GM18517 (cell line): ENCODE measurements at regions not wholly inside any gene's neighbourhood (a gene's known extent, or its start where the extent isn't known, plus 50 kb on each side); places are given as distances from the start of the nearest gene placed in this dataset.
"Not testable (repeated sequence)": the region's sequence is repeated elsewhere in the genome, so short reads cannot be mapped to it uniquely, and the experiment has no call there.

Experiments
- ATAC-seq: cut with Tn5 transposase; IDR thresholded peaks from one replicate; pipeline ENCODE4 v1.9.1; 2021; ENCODE audit warnings: mild to moderate bottlenecking, moderate library complexity; ENCODE audit not compliant: unreplicated experiment

- ATAC-seq = peak; percentile 96
These were observed 99.1 kb upstream of the NAP1L1 start for GRCh38 chr12:76183459-76184186.

DNA sequence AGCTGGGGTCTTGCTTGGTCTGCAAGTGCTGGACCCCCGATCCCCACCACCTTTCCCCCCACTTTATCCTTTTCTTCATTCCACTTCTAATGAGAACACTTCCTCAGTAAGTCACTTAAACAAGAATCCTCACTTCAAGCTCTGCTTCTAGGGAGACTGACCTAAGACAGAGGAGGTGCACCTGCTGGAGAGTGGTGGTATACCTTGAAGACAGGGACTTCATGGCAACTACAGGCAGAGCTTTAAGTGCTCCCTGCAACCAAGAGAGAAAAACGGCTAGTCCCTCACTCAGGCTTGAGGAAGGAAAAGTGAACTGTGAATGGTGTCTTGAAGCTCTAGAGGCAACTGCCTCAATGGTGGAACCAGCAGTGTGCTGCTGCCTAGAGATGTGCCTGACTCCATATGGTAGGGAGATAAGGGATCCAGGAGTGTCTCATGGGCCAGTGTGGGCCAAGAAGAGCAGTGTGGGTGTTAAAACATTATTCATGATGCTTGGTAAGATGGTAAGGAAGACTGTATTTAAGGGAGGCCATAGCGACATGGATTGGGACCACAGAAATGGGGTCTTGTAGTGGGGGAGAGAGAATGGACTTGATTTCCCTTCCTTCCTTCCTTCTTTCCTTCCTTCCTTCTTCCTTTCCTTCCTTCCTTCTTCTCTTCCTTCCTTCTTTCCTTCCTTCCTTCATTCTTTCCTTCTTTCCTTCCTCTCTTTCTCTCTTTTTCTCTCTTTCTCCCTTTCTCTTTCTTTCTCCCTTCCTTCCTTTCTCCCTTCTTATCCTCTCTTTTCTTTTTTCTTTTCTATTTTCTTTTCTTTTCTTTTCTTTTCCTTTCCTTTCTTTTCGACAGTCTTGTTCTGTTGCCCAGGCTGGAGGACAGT lies 96.2 kb upstream of the NAP1L1 start:
- ATAC-seq = no peak

GRCh38 chr12:76178452-76178851 lies 94.0 kb upstream of the NAP1L1 start:
- ATAC-seq = no peak

DNA sequence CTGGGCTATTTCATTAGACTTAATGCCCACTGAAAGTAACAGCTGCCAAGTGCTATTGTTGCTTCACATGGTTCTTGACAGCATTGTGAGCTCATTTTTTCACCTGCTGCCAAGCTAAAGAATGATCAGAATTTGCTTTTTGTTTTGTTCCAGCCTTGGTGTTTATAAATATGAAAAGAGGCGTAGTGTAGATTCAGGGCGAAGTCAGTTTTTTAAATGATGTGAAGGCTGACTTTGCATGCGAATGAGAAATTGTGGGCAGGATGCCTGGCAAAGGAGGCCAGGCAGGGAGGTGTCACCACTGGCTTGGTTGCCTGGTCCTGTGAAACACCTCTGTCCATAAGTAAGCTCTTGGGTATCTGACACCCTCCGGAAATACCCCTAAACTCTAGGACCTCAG lies 93.3 kb upstream of the NAP1L1 start:
- no peak for ATAC-seq

DNA sequence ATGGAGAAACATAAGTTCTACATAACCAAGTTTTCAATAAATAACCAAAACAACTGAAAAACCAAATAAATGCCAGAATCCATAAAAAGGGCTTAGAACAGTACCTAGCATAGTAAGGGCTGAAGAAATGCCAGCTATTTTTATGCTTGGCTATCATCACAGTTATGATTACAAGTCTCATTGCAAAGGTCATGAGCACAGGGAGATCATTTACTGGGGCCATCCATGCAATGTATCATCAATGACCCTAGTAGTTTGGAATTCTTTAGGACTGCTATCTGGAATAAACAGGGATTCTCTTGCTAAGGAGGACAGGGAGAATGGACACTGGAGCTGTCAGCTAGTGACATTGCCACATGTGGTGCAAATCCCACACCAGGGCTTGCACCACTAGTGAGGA lies 92.5 kb upstream of the NAP1L1 start:
- ATAC-seq = no peak

- ATAC-seq = not testable (repeated sequence)
These were observed 91.5 kb upstream of the NAP1L1 start for GRCh38 chr12:76175946-76176345.

GRCh38 chr12:76173756-76174155 lies 89.3 kb upstream of the NAP1L1 start:
- no peak for ATAC-seq

- ATAC-seq = peak; percentile 97
These were observed 74.2 kb upstream of the NAP1L1 start for GRCh38 chr12:76158518-76159321.

GRCh38 chr12:76156726-76157125 lies 72.2 kb upstream of the NAP1L1 start:
- ATAC-seq = no peak

DNA sequence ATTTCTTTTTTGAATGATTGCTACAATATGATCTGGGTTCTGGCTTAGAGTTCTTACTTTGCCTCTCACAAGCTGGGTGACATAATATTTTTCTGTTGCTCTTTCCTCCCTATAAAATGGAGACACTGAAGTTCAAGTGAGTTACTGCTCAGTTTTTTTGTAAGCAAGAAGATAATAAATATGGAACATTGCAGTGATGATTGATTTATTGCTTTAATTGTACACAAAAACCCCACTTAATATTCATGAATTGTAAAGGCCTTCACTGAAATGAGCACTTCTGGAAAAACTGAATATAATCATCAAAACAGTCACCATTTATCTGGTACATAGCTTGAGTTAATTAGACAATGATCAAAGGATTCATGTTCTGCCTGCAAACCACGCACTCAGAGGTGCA lies 71.8 kb upstream of the NAP1L1 start:
- ATAC-seq = no peak

- ATAC-seq = no peak
These were observed 70.7 kb upstream of the NAP1L1 start for GRCh38 chr12:76155157-76155670.

GRCh38 chr12:76153616-76154015 lies 69.1 kb upstream of the NAP1L1 start:
- no peak for ATAC-seq

DNA sequence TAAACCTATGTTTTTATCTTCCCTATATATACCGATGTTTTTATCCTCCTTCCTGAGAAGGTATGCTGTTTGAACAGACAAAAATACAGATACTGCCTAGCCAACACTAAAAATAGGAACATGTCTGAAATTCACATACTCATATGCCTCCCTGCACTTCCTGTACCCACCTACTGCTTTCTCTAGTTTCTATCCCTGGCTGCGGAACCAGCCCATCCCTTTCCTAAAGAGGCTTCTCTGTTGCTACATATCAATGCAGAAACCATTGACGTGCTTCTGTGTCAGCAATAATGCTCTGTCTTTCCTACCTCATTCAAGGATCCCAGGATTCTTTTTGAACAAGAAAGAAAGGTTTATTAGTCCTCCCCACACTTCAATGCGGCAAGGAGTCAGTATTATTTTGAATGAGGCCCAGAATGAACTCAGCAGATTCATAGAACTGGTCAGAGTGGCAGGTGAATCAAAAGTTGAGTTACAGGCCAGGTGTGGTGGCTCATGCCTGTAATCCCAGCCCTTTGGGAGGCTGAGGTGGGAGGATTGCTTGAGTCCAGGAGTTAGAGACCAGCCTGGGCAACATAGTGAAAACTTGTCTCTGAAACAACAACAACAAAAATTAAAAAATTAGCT lies 67.8 kb upstream of the NAP1L1 start:
- ATAC-seq = peak; percentile 98

DNA sequence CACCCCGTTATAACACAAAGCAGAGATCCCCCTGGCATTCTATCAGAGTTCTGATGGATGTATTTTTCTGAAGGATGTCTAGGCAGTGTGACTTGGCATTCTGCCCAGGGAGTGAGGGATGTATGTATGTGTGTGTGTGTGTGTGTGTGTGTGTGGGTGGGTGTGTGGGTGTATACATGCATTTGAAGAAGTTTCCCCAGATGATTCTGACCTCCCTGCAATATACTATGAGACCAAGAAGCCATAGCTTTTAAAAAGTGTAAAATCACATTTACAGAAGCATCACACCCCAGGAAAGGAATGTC lies 59.7 kb upstream of the NAP1L1 start:
- ATAC-seq = no peak

DNA sequence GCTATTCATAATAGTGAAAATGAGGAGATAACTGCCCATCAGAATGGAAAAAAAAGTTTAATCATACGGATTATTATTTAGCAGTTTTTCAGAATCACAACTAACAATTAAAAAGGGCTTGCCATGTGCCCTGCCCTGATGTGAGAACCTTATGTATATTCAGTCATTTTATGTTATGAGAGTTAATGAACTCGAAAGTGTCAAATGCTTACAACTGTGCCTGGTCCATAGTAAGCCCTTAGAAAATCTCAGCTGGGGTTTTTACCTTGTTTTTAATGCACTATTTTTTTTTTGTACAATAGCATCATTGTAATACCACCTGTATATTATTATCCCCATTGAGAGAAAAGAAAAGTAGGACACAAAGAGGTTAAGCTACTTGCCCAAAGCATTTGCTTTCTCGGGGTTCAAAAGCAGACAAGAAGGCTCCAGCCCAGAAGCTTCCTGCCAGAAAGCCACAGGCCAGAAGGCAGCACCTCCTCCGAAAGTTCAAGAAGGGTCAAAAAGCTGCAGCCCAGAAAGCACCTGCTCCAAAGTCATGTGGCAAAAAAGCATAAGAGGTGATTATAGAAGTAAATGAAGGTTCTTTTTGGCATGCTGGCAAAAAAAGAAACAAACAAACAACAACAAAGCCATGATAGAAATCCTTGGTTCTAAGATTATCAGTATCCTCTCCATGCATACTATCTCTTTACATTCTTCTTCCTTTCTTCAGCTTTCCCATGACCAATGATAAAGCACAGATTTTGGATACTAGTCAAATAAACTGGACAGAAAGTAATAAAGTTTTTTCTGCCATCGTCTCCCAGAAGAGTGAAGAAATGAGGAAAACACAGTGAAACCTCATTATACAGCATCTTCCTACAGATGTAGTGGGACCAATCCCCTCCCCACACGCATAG lies 59.1 kb upstream of the NAP1L1 start:
- peak; percentile 97 for ATAC-seq

- no peak for ATAC-seq
These were observed 57.8 kb upstream of the NAP1L1 start for GRCh38 chr12:76142305-76142704.

DNA sequence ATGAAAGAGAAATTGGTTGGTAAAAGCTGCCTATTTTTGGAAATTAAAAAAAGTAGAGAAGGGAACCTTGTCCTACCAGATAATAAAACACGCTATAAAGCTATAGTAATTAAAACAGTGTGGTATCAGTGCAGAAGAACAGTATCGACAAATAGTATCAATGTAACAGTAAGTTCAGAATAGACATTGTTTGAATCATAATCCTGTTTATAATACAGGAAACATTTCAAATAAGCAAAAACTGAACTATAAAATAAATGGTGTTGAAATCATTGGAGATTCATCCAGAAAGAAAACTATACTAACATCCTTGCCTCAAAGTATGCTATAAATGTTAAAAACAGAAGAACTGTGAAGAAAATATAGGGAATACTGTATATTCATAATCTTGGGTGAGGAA lies 54.2 kb upstream of the NAP1L1 start:
- no peak for ATAC-seq

GRCh38 chr12:76137606-76138005 lies 53.1 kb upstream of the NAP1L1 start:
- no peak for ATAC-seq

GRCh38 chr12:76135456-76135855 lies 51.0 kb upstream of the NAP1L1 start:
- no peak for ATAC-seq
